ENCODE measurements at regions not wholly inside any gene's neighbourhood (a gene's known extent, or its start where the extent isn't known, plus 50 kb on each side); places are given as distances from the start of the nearest gene placed in this dataset.

GRCh38 chr3:18766974-18767373 is 341.8 kb upstream of the SATB1 start:
- Histone ChIP-seq H3K9me3 (no peaks in the 10 kb centered on the region), H3K4me1 (ENCODE audit: insufficient read depth) (no peaks in the 10 kb centered on the region), H3K36me3 (no peaks in the 10 kb centered on the region), H3K4me3 (no peak overlapping the region), H3K27me3 (no peaks in the 10 kb centered on the region), H3K27ac (no peak overlapping the region)
- DNase-seq, result no peak
- intact Hi-C loops (cut with DNase I), result no loop called here
- TF ChIP-seq EP300 (IDR thresholded peaks at IDR 0.05), result no peak
- TF ChIP-seq POLR2A (IDR thresholded peaks at IDR 0.05), result no peak
- no peak for TF ChIP-seq CTCF (IDR thresholded peaks at IDR 0.05)
- 19 to 71% (median 69%) methylated on average over 2 of the region's 2 CpGs for WGBS, 3 donors

GRCh38 chr3:18765662-18766061 is 340.5 kb upstream of the SATB1 start:
- 91 to 97% (median 93%) methylated on average over 1 of the region's 1 CpG for WGBS, 3 donors
- Histone ChIP-seq H3K36me3 (no peaks in the 10 kb centered on the region), H3K9me3 (no peaks in the 10 kb centered on the region), H3K27me3 (no peaks in the 10 kb centered on the region), H3K4me3 (no peak overlapping the region), H3K27ac (no peak overlapping the region), H3K4me1 (ENCODE audit: insufficient read depth) (no peaks in the 10 kb centered on the region)
- DNase-seq, result no peak
- intact Hi-C loops (cut with DNase I), result no loop called here
- no peak for TF ChIP-seq CTCF (IDR thresholded peaks at IDR 0.05)
- TF ChIP-seq EP300 (IDR thresholded peaks at IDR 0.05), result no peak
- no peak for TF ChIP-seq POLR2A (IDR thresholded peaks at IDR 0.05)

GRCh38 chr3:18765161-18765560 is 340.0 kb upstream of the SATB1 start:
- Histone ChIP-seq H3K4me1 (ENCODE audit: insufficient read depth) (no peaks in the 10 kb centered on the region), H3K4me3 (no peak overlapping the region), H3K36me3 (no peaks in the 10 kb centered on the region), H3K27me3 (no peaks in the 10 kb centered on the region), H3K27ac (no peak overlapping the region), H3K9me3 (no peaks in the 10 kb centered on the region)
- TF ChIP-seq CTCF (IDR thresholded peaks at IDR 0.05), result no peak
- TF ChIP-seq POLR2A (IDR thresholded peaks at IDR 0.05), result no peak
- TF ChIP-seq EP300 (IDR thresholded peaks at IDR 0.05), result no peak
- DNase-seq, result no peak
- intact Hi-C loops (cut with DNase I), result no loop called here
- 54 to 70% (median 63%) methylated on average over 5 of the region's 5 CpGs for WGBS, 3 donors

- no peaks in the 10 kb centered on the region for H3K27me3 ChIP-seq
- 54 to 83% (median 73%) methylated on average over 5 of the region's 5 CpGs for WGBS, 3 donors
- no peaks in the 10 kb centered on the region for H3K9me3 ChIP-seq
- TF ChIP-seq CTCF (IDR thresholded peaks at IDR 0.05) (no peak), EP300 (IDR thresholded peaks at IDR 0.05) (no peak), POLR2A (IDR thresholded peaks at IDR 0.05) (no peak)
- no peak for DNase-seq
- H3K4me3 ChIP-seq, result no peak overlapping the region
- H3K4me1 ChIP-seq (ENCODE audit: insufficient read depth), result no peaks in the 10 kb centered on the region
- no peak overlapping the region for H3K27ac ChIP-seq
- intact Hi-C loops (cut with DNase I), result no loop called here
- H3K36me3 ChIP-seq, result no peaks in the 10 kb centered on the region
Observed at GRCh38 chr3:18761530-18761929, 336.4 kb upstream of the SATB1 start.

All from ovary (tissue), 7 donors.